PC-9 (cell line): ENCODE measurements at regions not wholly inside any gene's neighbourhood (a gene's known extent, or its start where the extent isn't known, plus 50 kb on each side); places are given as distances from the start of the nearest gene placed in this dataset.

Experiments used
- BruUV-seq: library from RNA; stranded (reverse); fragments of 400-500 nt; replicated peaks from 2 replicates; lab custom pipeline; 2021; lab: Mats Ljungman, UMichigan
- CTCF ChIA-PET: fragments of 300-600 bp; sonication (Branson Sonifier 250); formaldehyde crosslinking; loops from one replicate; lab custom pipeline; 2022; ENCODE audit warnings: antibody characterized with exemption; lab: Charles Lee
- POLR2A ChIA-PET: fragments of 300-600 bp; sonication (Branson Sonifier 250); formaldehyde crosslinking; loops from one replicate; lab custom pipeline; 2022; ENCODE audit warnings: antibody characterized with exemption; ENCODE audit not compliant: unreplicated experiment; lab: Charles Lee
- DNase-seq, 2 experiments: peaks; one replicate each; pipeline versions ENCODE4 v3.0.0 to v3.0.0-alpha.2; 2015 to 2022; ENCODE audit warnings: mixed read lengths in 1 of 2
- H2AFZ ChIP-seq: fragments of 200-600 bp; sonication (generic); 2 replicates; pipeline ENCODE4 v1.8.1; 2017; ENCODE audit warnings: antibody characterized with exemption
- H3F3A ChIP-seq: fragments of 200-600 bp; sonication (generic); 2 replicates; pipeline ENCODE4 v1.8.1; 2017; ENCODE audit warnings: antibody characterized with exemption, mild to moderate bottlenecking, low read depth; ENCODE audit not compliant: insufficient read depth
- H3K27ac ChIP-seq: fragments of 200-600 bp; sonication (generic); 2 replicates; pipeline ENCODE4 v1.6.1; 2016; ENCODE audit warnings: mixed run types
- H3K27me3 ChIP-seq: fragments of 200-600 bp; sonication (generic); 2 replicates; pipeline ENCODE4 v1.6.1; 2016; ENCODE audit warnings: low read depth, mixed run types; ENCODE audit not compliant: insufficient read depth
- H3K36me3 ChIP-seq: fragments of 200-600 bp; sonication (generic); 2 replicates; pipeline ENCODE4 v1.6.1; 2016; ENCODE audit warnings: low read depth, mixed run types
- H3K4me1 ChIP-seq: fragments of 200-600 bp; sonication (generic); replicated peaks from 2 replicates; pipeline ENCODE4 v1.6.1; 2016; ENCODE audit warnings: mixed run types; ENCODE audit not compliant: insufficient read depth
- H3K4me2 ChIP-seq: fragments of 200-600 bp; sonication (generic); 2 replicates; pipeline ENCODE4 v1.6.1; 2017; ENCODE audit warnings: mixed run types
- H3K4me3 ChIP-seq: fragments of 200-600 bp; sonication (generic); 2 replicates; pipeline ENCODE4 v1.6.1; 2016; ENCODE audit warnings: mixed run types
- H3K79me2 ChIP-seq: fragments of 200-600 bp; sonication (generic); 2 replicates; pipeline ENCODE4 v1.6.1; 2017; ENCODE audit warnings: low read depth, mixed run types
- H3K9me2 ChIP-seq: fragments of 200-600 bp; sonication (generic); 2 replicates; pipeline ENCODE4 v1.8.1; 2017; ENCODE audit warnings: mild to moderate bottlenecking; ENCODE audit not compliant: insufficient read depth
- H3K9me3 ChIP-seq: fragments of 200-600 bp; sonication (generic); 2 replicates; pipeline ENCODE4 v1.8.1; 2016; ENCODE audit warnings: low read depth; ENCODE audit not compliant: insufficient read depth
- H4K20me1 ChIP-seq: fragments of 200-600 bp; sonication (generic); 2 replicates; pipeline ENCODE4 v1.8.1; 2017; ENCODE audit not compliant: insufficient read depth
- EZH2 ChIP-seq: fragments of 200-600 bp; sonication (generic); IDR thresholded peaks from 2 replicates; pipeline ENCODE4 v1.8.0; 2017; ENCODE audit warnings: antibody characterized with exemption, low read depth
- intact Hi-C: fragments of 100-400 bp; cut with micrococcal nuclease; formaldehyde crosslinking; loops from one replicate; pipeline ENCODE4 v1.10.0; 2022; ENCODE audit not compliant: unreplicated experiment
- TF ChIP-seq, protein P1 (sequence below): fragments of 200-600 bp; sonication (generic); conservative IDR thresholded peaks from 2 replicates; pipeline ENCODE4 v1.6.1; 2017; ENCODE audit warnings: mixed run types, antibody characterized with exemption, mild to moderate bottlenecking, moderate library complexity

- Histone ChIP-seq H2AFZ (no peak overlapping the region), H3K36me3 (no peaks in the 10 kb centered on the region), H3K4me2 (no peak overlapping the region), H4K20me1 (no peaks in the 10 kb centered on the region), H3K4me1 (no peaks in the 10 kb centered on the region), H3K79me2 (no peaks in the 10 kb centered on the region), H3K4me3 (no peak overlapping the region), H3K9me2 (no peaks in the 10 kb centered on the region), H3K9me3 (no peaks in the 10 kb centered on the region), H3K27me3 (peaks cover 15% of the 10 kb centered on the region; the same call in 1 of the 2 replicates), H3F3A (no peaks in the 10 kb centered on the region), H3K27ac (no peak overlapping the region)
- POLR2A ChIA-PET = no interaction called here
- TF ChIP-seq EZH2 = no peak
- TF ChIP-seq, protein P1, sequence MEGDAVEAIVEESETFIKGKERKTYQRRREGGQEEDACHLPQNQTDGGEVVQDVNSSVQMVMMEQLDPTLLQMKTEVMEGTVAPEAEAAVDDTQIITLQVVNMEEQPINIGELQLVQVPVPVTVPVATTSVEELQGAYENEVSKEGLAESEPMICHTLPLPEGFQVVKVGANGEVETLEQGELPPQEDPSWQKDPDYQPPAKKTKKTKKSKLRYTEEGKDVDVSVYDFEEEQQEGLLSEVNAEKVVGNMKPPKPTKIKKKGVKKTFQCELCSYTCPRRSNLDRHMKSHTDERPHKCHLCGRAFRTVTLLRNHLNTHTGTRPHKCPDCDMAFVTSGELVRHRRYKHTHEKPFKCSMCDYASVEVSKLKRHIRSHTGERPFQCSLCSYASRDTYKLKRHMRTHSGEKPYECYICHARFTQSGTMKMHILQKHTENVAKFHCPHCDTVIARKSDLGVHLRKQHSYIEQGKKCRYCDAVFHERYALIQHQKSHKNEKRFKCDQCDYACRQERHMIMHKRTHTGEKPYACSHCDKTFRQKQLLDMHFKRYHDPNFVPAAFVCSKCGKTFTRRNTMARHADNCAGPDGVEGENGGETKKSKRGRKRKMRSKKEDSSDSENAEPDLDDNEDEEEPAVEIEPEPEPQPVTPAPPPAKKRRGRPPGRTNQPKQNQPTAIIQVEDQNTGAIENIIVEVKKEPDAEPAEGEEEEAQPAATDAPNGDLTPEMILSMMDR = no peak
- no peak for DNase-seq
- BruUV-seq = no TSS peak
- CTCF ChIA-PET = no interaction called here
- intact Hi-C loops = no loop called here
Measured at GRCh38 chrX:73768886-73769285, 83.6 kb downstream of the XIST start.

DNA sequence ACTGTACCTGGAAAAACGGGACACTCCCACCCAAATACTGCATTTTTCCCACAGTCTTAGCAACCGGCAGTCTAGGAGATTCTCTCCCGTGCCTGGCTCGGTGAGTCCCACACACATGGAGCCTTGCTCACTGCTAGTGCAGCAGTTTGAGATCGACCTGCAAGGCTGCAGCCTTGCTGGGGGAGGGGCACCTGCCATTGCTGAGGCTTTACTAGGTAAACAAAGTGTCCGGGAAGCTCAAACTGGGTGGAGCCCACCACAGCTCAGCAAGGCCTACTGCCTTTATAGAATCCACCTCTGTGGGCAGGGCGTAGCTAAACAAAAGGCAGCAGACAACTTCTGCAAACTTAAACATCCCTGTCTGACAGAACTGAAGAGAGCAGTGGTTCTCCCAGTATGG is 84.4 kb downstream of the XIST start:
- Histone ChIP-seq H3K4me1 (no peaks in the 10 kb centered on the region), H3K4me3 (no peak overlapping the region), H3K27ac (no peak overlapping the region), H3K9me3 (no peaks in the 10 kb centered on the region), H3K36me3 (no peaks in the 10 kb centered on the region), H3F3A (no peaks in the 10 kb centered on the region), H3K27me3 (peaks cover 15% of the 10 kb centered on the region; the same call in 1 of the 2 replicates), H3K9me2 (no peaks in the 10 kb centered on the region), H3K4me2 (no peak overlapping the region), H4K20me1 (no peaks in the 10 kb centered on the region), H2AFZ (no peak overlapping the region), H3K79me2 (no peaks in the 10 kb centered on the region)
- no peak for DNase-seq
- TF ChIP-seq, protein P1 = no peak
- no peak for TF ChIP-seq EZH2
- ChIA-PET CTCF (no interaction called here), POLR2A (no interaction called here)
- BruUV-seq = no TSS peak
- intact Hi-C loops = no loop called here

- Histone ChIP-seq H3K4me3 (no peak overlapping the region), H4K20me1 (no peaks in the 10 kb centered on the region), H3K4me2 (no peak overlapping the region), H3K9me3 (no peaks in the 10 kb centered on the region), H3F3A (no peaks in the 10 kb centered on the region), H2AFZ (no peak overlapping the region), H3K27ac (no peak overlapping the region), H3K4me1 (no peaks in the 10 kb centered on the region), H3K9me2 (no peaks in the 10 kb centered on the region), H3K27me3 (peaks cover 10% of the 10 kb centered on the region; the same call in 1 of the 2 replicates), H3K36me3 (no peaks in the 10 kb centered on the region), H3K79me2 (no peaks in the 10 kb centered on the region)
- ChIA-PET POLR2A (interaction anchor here (0.5 kb wide), 1 partner anchor 1490 kb away, joined by 3 read pairs; the partner anchor contains the start of gene RPS4X), CTCF (no interaction called here)
- intact Hi-C loops = no loop called here
- DNase-seq = no peak
- BruUV-seq = no TSS peak
- TF ChIP-seq EZH2 = no peak
- TF ChIP-seq, protein P1 = no peak
Measured at GRCh38 chrX:73767017-73767416, 85.5 kb downstream of the XIST start.
